Liver (tissue), 8 donors: ENCODE measurements at regions not wholly inside any gene's neighbourhood (a gene's known extent, or its start where the extent isn't known, plus 50 kb on each side); places are given as distances from the start of the nearest gene placed in this dataset.

Experiments
- DNase-seq: peaks from one replicate; pipeline ENCODE4 v3.0.0-alpha.2; 2017; ENCODE audit warnings: low spot score
- H3K27ac ChIP-seq, 2 donors: one replicate each; pipeline ENCODE4 v1.7.0; 2013; ENCODE audit warnings: inconsistent platforms in 2 of 2, low read length in 2 of 2, control low read depth in 1 of 2, low read depth in 1 of 2, mild to moderate bottlenecking in 1 of 2
- H3K27me3 ChIP-seq, 4 donors: one replicate each; pipeline versions ENCODE4 v1.6.1 to v1.7.0; 2013; ENCODE audit warnings: low read length in 3 of 4, inconsistent platforms in 1 of 4, mild to moderate bottlenecking in 1 of 4, moderate library complexity in 1 of 4; ENCODE audit not compliant: control insufficient read depth in 4 of 4, insufficient read depth in 4 of 4
- H3K36me3 ChIP-seq, 4 donors: one replicate each; pipeline versions ENCODE4 v1.6.1 to v1.7.0; 2013; ENCODE audit warnings: low read length in 3 of 4, mild to moderate bottlenecking in 3 of 4, low read depth in 1 of 4, moderate library complexity in 1 of 4; ENCODE audit not compliant: control insufficient read depth in 4 of 4, insufficient read depth in 3 of 4
- H3K4me1 ChIP-seq, 4 donors: one replicate each; pipeline versions ENCODE4 v1.6.1 to v1.7.0; 2013; ENCODE audit warnings: low read length in 3 of 4, mild to moderate bottlenecking in 3 of 4, moderate library complexity in 1 of 4; ENCODE audit not compliant: control insufficient read depth in 4 of 4, insufficient read depth in 4 of 4
- H3K4me3 ChIP-seq, 3 donors: one replicate each; pipeline versions ENCODE4 v1.6.1 to v1.7.0; 2013; ENCODE audit warnings: low read length in 3 of 3, control low read depth in 1 of 3, low read depth in 1 of 3, mild to moderate bottlenecking in 1 of 3
- H3K9ac ChIP-seq, 2 donors: one replicate each; pipeline ENCODE4 v1.7.0; 2013; ENCODE audit warnings: low read length in 2 of 2, mild to moderate bottlenecking in 2 of 2, moderate library complexity in 2 of 2, control low read depth in 1 of 2, low read depth in 1 of 2
- H3K9me3 ChIP-seq, 4 donors: one replicate each; pipeline versions ENCODE4 v1.6.1 to v1.7.0; 2013; ENCODE audit warnings: low read length in 3 of 4; ENCODE audit not compliant: control insufficient read depth in 4 of 4
- ATF3 ChIP-seq: IDR thresholded peaks from 2 replicates; pipeline ENCODE4 v1.6.1; 2016; ENCODE audit warnings: antibody characterized with exemption
- FOXA1 ChIP-seq: IDR thresholded peaks from 2 replicates; pipeline ENCODE4 v1.6.1; 2016; ENCODE audit warnings: antibody characterized with exemption
- FOXA2 ChIP-seq: IDR thresholded peaks from 2 replicates; pipeline ENCODE4 v1.6.1; 2016; ENCODE audit warnings: antibody characterized with exemption
- GABPA ChIP-seq, 2 donors: IDR thresholded peaks in 1 of 2; conservative IDR thresholded peaks in 1 of 2; 2 replicates each; pipeline ENCODE4 v1.6.1; 2016; ENCODE audit warnings: antibody characterized with exemption in 2 of 2, mild to moderate bottlenecking in 1 of 2, moderate library complexity in 1 of 2
- HNF4A ChIP-seq, 2 donors: conservative IDR thresholded peaks; 2 replicates each; pipeline ENCODE4 v1.6.1; 2016; ENCODE audit warnings: antibody characterized with exemption in 2 of 2, mild to moderate bottlenecking in 2 of 2
- HNF4G ChIP-seq: IDR thresholded peaks from 2 replicates; pipeline ENCODE4 v1.6.1; 2016; ENCODE audit warnings: antibody characterized with exemption
- JUND ChIP-seq, 2 donors: IDR thresholded peaks; 2 replicates each; pipeline ENCODE4 v1.6.1; 2016; ENCODE audit warnings: antibody characterized with exemption in 2 of 2
- NR2F2 ChIP-seq: IDR thresholded peaks from 2 replicates; pipeline ENCODE4 v1.6.1; 2016; ENCODE audit warnings: antibody characterized with exemption
- RXRA ChIP-seq, 2 donors: IDR thresholded peaks; 2 replicates each; pipeline ENCODE4 v1.6.1; 2017 to 2018; ENCODE audit warnings: antibody characterized with exemption in 2 of 2, mild to moderate bottlenecking in 1 of 2
- SP1 ChIP-seq: IDR thresholded peaks from 2 replicates; pipeline ENCODE4 v1.6.1; 2018; ENCODE audit warnings: antibody characterized with exemption, mild to moderate bottlenecking
- TAF1 ChIP-seq: conservative IDR thresholded peaks from 2 replicates; pipeline ENCODE4 v1.6.1; 2016; ENCODE audit warnings: antibody characterized with exemption, mild to moderate bottlenecking
- ZBTB33 ChIP-seq: IDR thresholded peaks from 2 replicates; pipeline ENCODE4 v1.6.1; 2016; ENCODE audit warnings: antibody characterized with exemption
- WGBS: extraction: QIAGEN DNeasy Blood & Tissue Kit; methylation state at CpG from one replicate; pipeline ENCODE4 v1.1.7; 2013; 5-methylcytosine and 5-hydroxymethylcytosine counted together
- TF ChIP-seq, protein P1 (sequence below): fragments of 150-350 bp; IDR thresholded peaks from 2 replicates; pipeline ENCODE4 v1.5.1; 2017; ENCODE audit warnings: improper control_type of control experiment, low read depth, low read length; ENCODE audit not compliant: missing input control
- TF ChIP-seq, protein P2 (sequence below): IDR thresholded peaks from 2 replicates; pipeline ENCODE4 v1.6.1; 2016; ENCODE audit warnings: antibody characterized with exemption
- TF ChIP-seq, protein P3 (sequence below): IDR thresholded peaks from 2 replicates; pipeline ENCODE4 v1.6.1; 2016; ENCODE audit warnings: antibody characterized with exemption, mild to moderate bottlenecking
- donor health status: healthy.
- donor health status: healthy.
- donor health status: healthy.
- donor health status: healthy.
- donor health status: healthy.

GRCh38 chr7:3109311-3109915 is 65.7 kb upstream of the CARD11 start:
- DNase-seq, result no peak
- Histone ChIP-seq H3K36me3 (no peaks in the 10 kb centered on the region), H3K4me1 (no peaks in the 10 kb centered on the region), H3K9ac (no peak overlapping the region), H3K27ac (no peak overlapping the region), H3K27me3 (no peaks in the 10 kb centered on the region), H3K4me3 (no peak overlapping the region), H3K9me3 (peaks cover 0 to 17% (median 11%) of the 10 kb centered on the region in 4 donors)
- TF ChIP-seq FOXA1, result no peak
- no peak for TF ChIP-seq FOXA2
- TF ChIP-seq ZBTB33, result no peak
- TF ChIP-seq JUND (IDR thresholded peaks at IDR 0.05), result no peak
- TF ChIP-seq ATF3, result no peak
- no peak for TF ChIP-seq TAF1
- no peak for TF ChIP-seq HNF4A (conservative IDR thresholded peaks at IDR 0.05)
- no peak for TF ChIP-seq NR2F2
- no peak for TF ChIP-seq GABPA (IDR thresholded peaks at IDR 0.05 in 1 of 2, conservative IDR thresholded peaks at IDR 0.05 in 1 of 2)
- 55% methylated on average over 9 of the region's 9 CpGs for WGBS

GRCh38 chr7:3112479-3113134 is 68.9 kb upstream of the CARD11 start:
- Histone ChIP-seq H3K9ac (no peak overlapping the region), H3K4me3 (no peak overlapping the region), H3K27me3 (peaks cover 0 to 3% (median 0%) of the 10 kb centered on the region in 4 donors), H3K36me3 (no peaks in the 10 kb centered on the region), H3K4me1 (no peaks in the 10 kb centered on the region), H3K27ac (no peak overlapping the region), H3K9me3 (peaks cover 0 to 12% (median 7%) of the 10 kb centered on the region in 4 donors)
- TF ChIP-seq, protein P1, sequence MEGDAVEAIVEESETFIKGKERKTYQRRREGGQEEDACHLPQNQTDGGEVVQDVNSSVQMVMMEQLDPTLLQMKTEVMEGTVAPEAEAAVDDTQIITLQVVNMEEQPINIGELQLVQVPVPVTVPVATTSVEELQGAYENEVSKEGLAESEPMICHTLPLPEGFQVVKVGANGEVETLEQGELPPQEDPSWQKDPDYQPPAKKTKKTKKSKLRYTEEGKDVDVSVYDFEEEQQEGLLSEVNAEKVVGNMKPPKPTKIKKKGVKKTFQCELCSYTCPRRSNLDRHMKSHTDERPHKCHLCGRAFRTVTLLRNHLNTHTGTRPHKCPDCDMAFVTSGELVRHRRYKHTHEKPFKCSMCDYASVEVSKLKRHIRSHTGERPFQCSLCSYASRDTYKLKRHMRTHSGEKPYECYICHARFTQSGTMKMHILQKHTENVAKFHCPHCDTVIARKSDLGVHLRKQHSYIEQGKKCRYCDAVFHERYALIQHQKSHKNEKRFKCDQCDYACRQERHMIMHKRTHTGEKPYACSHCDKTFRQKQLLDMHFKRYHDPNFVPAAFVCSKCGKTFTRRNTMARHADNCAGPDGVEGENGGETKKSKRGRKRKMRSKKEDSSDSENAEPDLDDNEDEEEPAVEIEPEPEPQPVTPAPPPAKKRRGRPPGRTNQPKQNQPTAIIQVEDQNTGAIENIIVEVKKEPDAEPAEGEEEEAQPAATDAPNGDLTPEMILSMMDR, result no peak
- TF ChIP-seq HNF4A (conservative IDR thresholded peaks at IDR 0.05), result no peak
- TF ChIP-seq GABPA (IDR thresholded peaks at IDR 0.05 in 1 of 2, conservative IDR thresholded peaks at IDR 0.05 in 1 of 2), result no peak
- TF ChIP-seq RXRA (IDR thresholded peaks at IDR 0.05), result no peak
- no peak for TF ChIP-seq HNF4G
- no peak for TF ChIP-seq FOXA1
- TF ChIP-seq SP1, result no peak
- TF ChIP-seq TAF1, result no peak
- TF ChIP-seq, protein P2, sequence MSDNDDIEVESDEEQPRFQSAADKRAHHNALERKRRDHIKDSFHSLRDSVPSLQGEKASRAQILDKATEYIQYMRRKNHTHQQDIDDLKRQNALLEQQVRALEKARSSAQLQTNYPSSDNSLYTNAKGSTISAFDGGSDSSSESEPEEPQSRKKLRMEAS, result no peak
- no peak for TF ChIP-seq FOXA2
- no peak for TF ChIP-seq JUND (IDR thresholded peaks at IDR 0.05)
- no peak for TF ChIP-seq NR2F2
- TF ChIP-seq, protein P3, sequence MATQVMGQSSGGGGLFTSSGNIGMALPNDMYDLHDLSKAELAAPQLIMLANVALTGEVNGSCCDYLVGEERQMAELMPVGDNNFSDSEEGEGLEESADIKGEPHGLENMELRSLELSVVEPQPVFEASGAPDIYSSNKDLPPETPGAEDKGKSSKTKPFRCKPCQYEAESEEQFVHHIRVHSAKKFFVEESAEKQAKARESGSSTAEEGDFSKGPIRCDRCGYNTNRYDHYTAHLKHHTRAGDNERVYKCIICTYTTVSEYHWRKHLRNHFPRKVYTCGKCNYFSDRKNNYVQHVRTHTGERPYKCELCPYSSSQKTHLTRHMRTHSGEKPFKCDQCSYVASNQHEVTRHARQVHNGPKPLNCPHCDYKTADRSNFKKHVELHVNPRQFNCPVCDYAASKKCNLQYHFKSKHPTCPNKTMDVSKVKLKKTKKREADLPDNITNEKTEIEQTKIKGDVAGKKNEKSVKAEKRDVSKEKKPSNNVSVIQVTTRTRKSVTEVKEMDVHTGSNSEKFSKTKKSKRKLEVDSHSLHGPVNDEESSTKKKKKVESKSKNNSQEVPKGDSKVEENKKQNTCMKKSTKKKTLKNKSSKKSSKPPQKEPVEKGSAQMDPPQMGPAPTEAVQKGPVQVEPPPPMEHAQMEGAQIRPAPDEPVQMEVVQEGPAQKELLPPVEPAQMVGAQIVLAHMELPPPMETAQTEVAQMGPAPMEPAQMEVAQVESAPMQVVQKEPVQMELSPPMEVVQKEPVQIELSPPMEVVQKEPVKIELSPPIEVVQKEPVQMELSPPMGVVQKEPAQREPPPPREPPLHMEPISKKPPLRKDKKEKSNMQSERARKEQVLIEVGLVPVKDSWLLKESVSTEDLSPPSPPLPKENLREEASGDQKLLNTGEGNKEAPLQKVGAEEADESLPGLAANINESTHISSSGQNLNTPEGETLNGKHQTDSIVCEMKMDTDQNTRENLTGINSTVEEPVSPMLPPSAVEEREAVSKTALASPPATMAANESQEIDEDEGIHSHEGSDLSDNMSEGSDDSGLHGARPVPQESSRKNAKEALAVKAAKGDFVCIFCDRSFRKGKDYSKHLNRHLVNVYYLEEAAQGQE, result no peak
- no peak for DNase-seq
- 51% methylated on average over 5 of the region's 5 CpGs for WGBS
